Memory B cell (primary cell): ENCODE measurements at regions not wholly inside any gene's neighbourhood (a gene's known extent, or its start where the extent isn't known, plus 50 kb on each side); places are given as distances from the start of the nearest gene placed in this dataset.

Experiments
- ATAC-seq: fragments of 150-1000 bp; cut with Tn5 transposase; 2 replicates; pipeline ENCODE4 v1.10.0; 2021; ENCODE audit warnings: low read depth, mild to moderate bottlenecking, moderate library complexity
- DNase-seq, 2 donors: peaks; one replicate each; pipeline ENCODE4 v3.0.0; 2022; ENCODE audit warnings: low spot score in 2 of 2
- H3K27ac Mint-ChIP-seq: one replicate; pipeline ENCODE4 v1.8.0; 2022; ENCODE audit warnings: mild to moderate bottlenecking, moderate library complexity, mixed read lengths
- H3K27me3 Mint-ChIP-seq: one replicate; pipeline ENCODE4 v1.8.0; 2022; ENCODE audit warnings: mixed read lengths
- H3K36me3 Mint-ChIP-seq: one replicate; pipeline ENCODE4 v1.8.0; 2022; ENCODE audit warnings: mild to moderate bottlenecking, mixed read lengths
- H3K4me1 Mint-ChIP-seq: one replicate; pipeline ENCODE4 v1.8.0; 2022; ENCODE audit warnings: mixed read lengths
- H3K4me3 Mint-ChIP-seq: one replicate; pipeline ENCODE4 v1.8.0; 2022; ENCODE audit warnings: mild to moderate bottlenecking, moderate library complexity, mixed read lengths
- H3K9me3 Mint-ChIP-seq: one replicate; pipeline ENCODE4 v1.8.0; 2022; ENCODE audit warnings: mixed read lengths

GRCh38 chr2:19757586-19757985, 144.2 kb downstream of the TTC32 start:
- ATAC-seq = no peak
- Mint-ChIP-seq H3K36me3 (no peaks in the 10 kb centered on the region), H3K4me3 (no peak overlapping the region), H3K4me1 (no peaks in the 10 kb centered on the region), H3K27ac (no peak overlapping the region), H3K27me3 (peaks cover 12% of the 10 kb centered on the region), H3K9me3 (no peaks in the 10 kb centered on the region)
- no peak for DNase-seq

- H3K27ac Mint-ChIP-seq = no peak overlapping the region
- peaks cover 15% of the 10 kb centered on the region for H3K27me3 Mint-ChIP-seq
- DNase-seq (no peak), ATAC-seq (no peak)
- no peaks in the 10 kb centered on the region for H3K9me3 Mint-ChIP-seq
- H3K4me1 Mint-ChIP-seq = no peaks in the 10 kb centered on the region
- no peak overlapping the region for H3K4me3 Mint-ChIP-seq
- no peaks in the 10 kb centered on the region for H3K36me3 Mint-ChIP-seq
These were observed 146.9 kb downstream of the TTC32 start for GRCh38 chr2:19754907-19755306.

- H3K4me1 Mint-ChIP-seq = no peaks in the 10 kb centered on the region
- H3K27me3 Mint-ChIP-seq = peaks cover 15% of the 10 kb centered on the region
- no peaks in the 10 kb centered on the region for H3K9me3 Mint-ChIP-seq
- H3K27ac Mint-ChIP-seq = no peak overlapping the region
- DNase-seq = no peak
- H3K4me3 Mint-ChIP-seq = no peak overlapping the region
- no peak for ATAC-seq
- H3K36me3 Mint-ChIP-seq = no peaks in the 10 kb centered on the region
These were observed 148.0 kb downstream of the TTC32 start for GRCh38 chr2:19753818-19754217.

- DNase-seq = no peak
- no peaks in the 10 kb centered on the region for H3K9me3 Mint-ChIP-seq
- H3K4me3 Mint-ChIP-seq = no peak overlapping the region
- ATAC-seq = no peak
- no peaks in the 10 kb centered on the region for H3K36me3 Mint-ChIP-seq
- H3K27me3 Mint-ChIP-seq = peaks cover 14% of the 10 kb centered on the region
- H3K27ac Mint-ChIP-seq = no peak overlapping the region
- H3K4me1 Mint-ChIP-seq = no peaks in the 10 kb centered on the region
These were observed 148.5 kb downstream of the TTC32 start for GRCh38 chr2:19753314-19753713.

- Mint-ChIP-seq H3K36me3 (no peaks in the 10 kb centered on the region), H3K9me3 (no peaks in the 10 kb centered on the region), H3K27ac (no peak overlapping the region), H3K4me3 (no peak overlapping the region), H3K27me3 (peaks cover 14% of the 10 kb centered on the region), H3K4me1 (no peaks in the 10 kb centered on the region)
- ATAC-seq (no peak), DNase-seq (no peak)
These were observed 149.3 kb downstream of the TTC32 start for GRCh38 chr2:19752500-19752899.

- Mint-ChIP-seq H3K4me1 (no peaks in the 10 kb centered on the region), H3K27ac (no peak overlapping the region), H3K4me3 (no peak overlapping the region), H3K36me3 (no peaks in the 10 kb centered on the region), H3K27me3 (peaks cover 11% of the 10 kb centered on the region), H3K9me3 (no peaks in the 10 kb centered on the region)
- ATAC-seq (no peak), DNase-seq (no peak)
These were observed 150.2 kb downstream of the TTC32 start for GRCh38 chr2:19751631-19752030.

- ATAC-seq (no peak), DNase-seq (no peak)
- Mint-ChIP-seq H3K4me3 (no peak overlapping the region), H3K9me3 (no peaks in the 10 kb centered on the region), H3K36me3 (no peaks in the 10 kb centered on the region), H3K4me1 (peaks cover 4% of the 10 kb centered on the region), H3K27me3 (peaks cover 12% of the 10 kb centered on the region), H3K27ac (no peak overlapping the region)
These were observed 151.6 kb downstream of the TTC32 start for GRCh38 chr2:19750136-19750535.

GRCh38 chr2:19749507-19749836, 152.3 kb downstream of the TTC32 start:
- H3K4me1 Mint-ChIP-seq = peaks cover 4% of the 10 kb centered on the region
- no peak overlapping the region for H3K27ac Mint-ChIP-seq
- no peaks in the 10 kb centered on the region for H3K36me3 Mint-ChIP-seq
- H3K4me3 Mint-ChIP-seq = no peak overlapping the region
- H3K9me3 Mint-ChIP-seq = no peaks in the 10 kb centered on the region
- H3K27me3 Mint-ChIP-seq = peaks cover 10% of the 10 kb centered on the region
- no peak for DNase-seq
- ATAC-seq = no peak

- H3K9me3 Mint-ChIP-seq = no peaks in the 10 kb centered on the region
- no peak overlapping the region for H3K27ac Mint-ChIP-seq
- no peaks in the 10 kb centered on the region for H3K36me3 Mint-ChIP-seq
These were observed 152.9 kb downstream of the TTC32 start for GRCh38 chr2:19748711-19749506.

GRCh38 chr2:19748073-19748375, 153.8 kb downstream of the TTC32 start:
- Mint-ChIP-seq H3K9me3 (no peaks in the 10 kb centered on the region), H3K4me3 (no peak overlapping the region), H3K27me3 (peaks cover 9% of the 10 kb centered on the region), H3K27ac (no peak overlapping the region), H3K4me1 (peaks cover 4% of the 10 kb centered on the region), H3K36me3 (no peaks in the 10 kb centered on the region)
- DNase-seq (no peak), ATAC-seq (no peak)

More at GRCh38 chr2:19748711-19749506, 152.9 kb downstream of the TTC32 start:
- ATAC-seq (no peak), DNase-seq (no peak)
- peaks cover 10% of the 10 kb centered on the region for H3K27me3 Mint-ChIP-seq
- H3K4me3 Mint-ChIP-seq = no peak overlapping the region
- peaks cover 4% of the 10 kb centered on the region for H3K4me1 Mint-ChIP-seq

GRCh38 chr2:19747310-19748072, 154.3 kb downstream of the TTC32 start:
- no peak for DNase-seq
- Mint-ChIP-seq H3K4me3 (no peak overlapping the region), H3K9me3 (no peaks in the 10 kb centered on the region), H3K27ac (no peak overlapping the region), H3K27me3 (peaks cover 9% of the 10 kb centered on the region), H3K4me1 (peaks cover 4% of the 10 kb centered on the region), H3K36me3 (no peaks in the 10 kb centered on the region)
- no peak for ATAC-seq

GRCh38 chr2:19746611-19747309, 155.0 kb downstream of the TTC32 start:
- ATAC-seq (no peak), DNase-seq (no peak)
- H3K4me1 Mint-ChIP-seq = peaks cover 4% of the 10 kb centered on the region
- H3K4me3 Mint-ChIP-seq = no peak overlapping the region
- no peaks in the 10 kb centered on the region for H3K9me3 Mint-ChIP-seq
- H3K27me3 Mint-ChIP-seq = peaks cover 9% of the 10 kb centered on the region
- no peaks in the 10 kb centered on the region for H3K36me3 Mint-ChIP-seq
- no peak overlapping the region for H3K27ac Mint-ChIP-seq

- no peaks in the 10 kb centered on the region for H3K36me3 Mint-ChIP-seq
These were observed 155.6 kb downstream of the TTC32 start for GRCh38 chr2:19746137-19746600.

More at GRCh38 chr2:19746137-19746600, 155.6 kb downstream of the TTC32 start:
- no peak overlapping the region for H3K27ac Mint-ChIP-seq
- peaks cover 4% of the 10 kb centered on the region for H3K4me1 Mint-ChIP-seq
- no peak overlapping the region for H3K4me3 Mint-ChIP-seq
- peaks cover 9% of the 10 kb centered on the region for H3K27me3 Mint-ChIP-seq
- no peak for DNase-seq
- ATAC-seq = no peak
- peaks cover 2% of the 10 kb centered on the region for H3K9me3 Mint-ChIP-seq
